ENCODE measurements at regions not wholly inside any gene's neighbourhood (a gene's known extent, or its start where the extent isn't known, plus 50 kb on each side); places are given as distances from the start of the nearest gene placed in this dataset.
"Not testable (repeated sequence)": the region's sequence is repeated elsewhere in the genome, so short reads cannot be mapped to it uniquely, and the experiment has no call there.

- Mint-ChIP-seq H3K27ac (no peak overlapping the region), H3K36me3 (ENCODE audit: low read depth) (no peaks in the 10 kb centered on the region), H3K4me3 (no peak overlapping the region), H3K4me1 (ENCODE audit: low read depth) (peaks cover 13% of the 10 kb centered on the region), H3K27me3 (peaks cover 2% of the 10 kb centered on the region), H3K9me3 (peaks cover 11% of the 10 kb centered on the region)
- intact Hi-C loops (cut with micrococcal nuclease) = no loop called here
Observed at GRCh38 chr4:151530783-151531182, 121.8 kb downstream of the FHIP1A start.

- H3K4me1 Mint-ChIP-seq (ENCODE audit: low read depth) = peaks cover 13% of the 10 kb centered on the region
- peaks cover 5% of the 10 kb centered on the region for H3K9me3 Mint-ChIP-seq
- peaks cover 2% of the 10 kb centered on the region for H3K27me3 Mint-ChIP-seq
- H3K27ac Mint-ChIP-seq = no peak overlapping the region
- intact Hi-C loops (cut with micrococcal nuclease) = no loop called here
- H3K4me3 Mint-ChIP-seq = no peak overlapping the region
- no peaks in the 10 kb centered on the region for H3K36me3 Mint-ChIP-seq (ENCODE audit: low read depth)
Observed at GRCh38 chr4:151532001-151532708, 123.2 kb downstream of the FHIP1A start.

- intact Hi-C loops (cut with micrococcal nuclease) = no loop called here
- peaks cover 13% of the 10 kb centered on the region for H3K4me1 Mint-ChIP-seq (ENCODE audit: low read depth)
- H3K36me3 Mint-ChIP-seq (ENCODE audit: low read depth) = no peaks in the 10 kb centered on the region
- H3K4me3 Mint-ChIP-seq = no peak overlapping the region
- H3K9me3 Mint-ChIP-seq = no peaks in the 10 kb centered on the region
- H3K27ac Mint-ChIP-seq = no peak overlapping the region
- H3K27me3 Mint-ChIP-seq = no peaks in the 10 kb centered on the region
Observed at GRCh38 chr4:151534195-151534594, 125.2 kb downstream of the FHIP1A start.

- intact Hi-C loops (cut with micrococcal nuclease) = no loop called here
- no peaks in the 10 kb centered on the region for H3K27me3 Mint-ChIP-seq
- H3K36me3 Mint-ChIP-seq (ENCODE audit: low read depth) = no peaks in the 10 kb centered on the region
- H3K4me3 Mint-ChIP-seq = no peak overlapping the region
- H3K27ac Mint-ChIP-seq = no peak overlapping the region
- H3K9me3 Mint-ChIP-seq = no peaks in the 10 kb centered on the region
- H3K4me1 Mint-ChIP-seq (ENCODE audit: low read depth) = peaks cover 13% of the 10 kb centered on the region
Observed at GRCh38 chr4:151535366-151535765, 126.4 kb downstream of the FHIP1A start.

- no peak overlapping the region for H3K27ac Mint-ChIP-seq
- H3K36me3 Mint-ChIP-seq (ENCODE audit: low read depth) = no peaks in the 10 kb centered on the region
Observed at GRCh38 chr4:151537687-151538086, 128.7 kb downstream of the FHIP1A start.

GRCh38 chr4:151538963-151539362, 130.0 kb downstream of the FHIP1A start:
- H3K4me1 Mint-ChIP-seq (ENCODE audit: low read depth) = no peaks in the 10 kb centered on the region
- peaks cover 2% of the 10 kb centered on the region for H3K27me3 Mint-ChIP-seq
- H3K36me3 Mint-ChIP-seq (ENCODE audit: low read depth) = no peaks in the 10 kb centered on the region
- no peaks in the 10 kb centered on the region for H3K9me3 Mint-ChIP-seq
- no peak overlapping the region for H3K4me3 Mint-ChIP-seq
- no peak overlapping the region for H3K27ac Mint-ChIP-seq
- intact Hi-C loops (cut with micrococcal nuclease) = no loop called here

More at GRCh38 chr4:151537687-151538086, 128.7 kb downstream of the FHIP1A start:
- intact Hi-C loops (cut with micrococcal nuclease) = no loop called here
- no peaks in the 10 kb centered on the region for H3K9me3 Mint-ChIP-seq
- H3K4me1 Mint-ChIP-seq (ENCODE audit: low read depth) = peaks cover under 1% of the 10 kb centered on the region
- no peak overlapping the region for H3K4me3 Mint-ChIP-seq
- H3K27me3 Mint-ChIP-seq = peaks cover 2% of the 10 kb centered on the region

GRCh38 chr4:151540728-151541388, 131.9 kb downstream of the FHIP1A start:
- Mint-ChIP-seq H3K36me3 (ENCODE audit: low read depth) (no peaks in the 10 kb centered on the region), H3K4me1 (ENCODE audit: low read depth) (no peaks in the 10 kb centered on the region), H3K27ac (no peak overlapping the region), H3K27me3 (peaks cover 4% of the 10 kb centered on the region), H3K9me3 (no peaks in the 10 kb centered on the region), H3K4me3 (no peak overlapping the region)
- intact Hi-C loops (cut with micrococcal nuclease) = no loop called here

- H3K27me3 Mint-ChIP-seq = peaks cover 4% of the 10 kb centered on the region
- H3K9me3 Mint-ChIP-seq = peaks cover 1% of the 10 kb centered on the region
- intact Hi-C loops (cut with micrococcal nuclease) = no loop called here
- no peaks in the 10 kb centered on the region for H3K4me1 Mint-ChIP-seq (ENCODE audit: low read depth)
- no peak overlapping the region for H3K4me3 Mint-ChIP-seq
- H3K36me3 Mint-ChIP-seq (ENCODE audit: low read depth) = no peaks in the 10 kb centered on the region
- no peak overlapping the region for H3K27ac Mint-ChIP-seq
Observed at GRCh38 chr4:151541389-151542071, 132.6 kb downstream of the FHIP1A start.

- H3K27ac Mint-ChIP-seq = no peak overlapping the region
- intact Hi-C loops (cut with micrococcal nuclease) = no loop called here
- H3K27me3 Mint-ChIP-seq = peaks cover 2% of the 10 kb centered on the region
- H3K9me3 Mint-ChIP-seq = peaks cover 32% of the 10 kb centered on the region
- no peaks in the 10 kb centered on the region for H3K4me1 Mint-ChIP-seq (ENCODE audit: low read depth)
- H3K4me3 Mint-ChIP-seq = no peak overlapping the region
- no peaks in the 10 kb centered on the region for H3K36me3 Mint-ChIP-seq (ENCODE audit: low read depth)
Observed at GRCh38 chr4:151548708-151549107, 139.7 kb downstream of the FHIP1A start.

GRCh38 chr4:151549378-151549777, 140.4 kb downstream of the FHIP1A start:
- H3K27ac Mint-ChIP-seq; H3K36me3 Mint-ChIP-seq (ENCODE audit: low read depth); H3K4me1 Mint-ChIP-seq (ENCODE audit: low read depth); H3K4me3 Mint-ChIP-seq; intact Hi-C loops (cut with micrococcal nuclease); H3K27me3 Mint-ChIP-seq: not testable (repeated sequence)
- peaks cover 32% of the 10 kb centered on the region for H3K9me3 Mint-ChIP-seq

GRCh38 chr4:151553874-151554273, 144.9 kb downstream of the FHIP1A start:
- intact Hi-C loops (cut with micrococcal nuclease) = no loop called here
- Mint-ChIP-seq H3K27ac (no peak overlapping the region), H3K4me1 (ENCODE audit: low read depth) (no peaks in the 10 kb centered on the region), H3K9me3 (peaks cover 7% of the 10 kb centered on the region), H3K36me3 (ENCODE audit: low read depth) (no peaks in the 10 kb centered on the region), H3K4me3 (no peak overlapping the region), H3K27me3 (peaks cover 5% of the 10 kb centered on the region)

GRCh38 chr4:151555151-151555945, 146.4 kb downstream of the FHIP1A start:
- H3K36me3 Mint-ChIP-seq (ENCODE audit: low read depth) = no peaks in the 10 kb centered on the region
- intact Hi-C loops (cut with micrococcal nuclease) = no loop called here
- H3K27me3 Mint-ChIP-seq = peaks cover 5% of the 10 kb centered on the region
- H3K4me3 Mint-ChIP-seq = no peak overlapping the region
- no peaks in the 10 kb centered on the region for H3K9me3 Mint-ChIP-seq
- H3K27ac Mint-ChIP-seq = no peak overlapping the region
- H3K4me1 Mint-ChIP-seq (ENCODE audit: low read depth) = no peaks in the 10 kb centered on the region

- peaks cover 9% of the 10 kb centered on the region for H3K27me3 Mint-ChIP-seq
- H3K4me1 Mint-ChIP-seq (ENCODE audit: low read depth) = no peaks in the 10 kb centered on the region
- H3K9me3 Mint-ChIP-seq = no peaks in the 10 kb centered on the region
- intact Hi-C loops (cut with micrococcal nuclease) = no loop called here
- no peak overlapping the region for H3K27ac Mint-ChIP-seq
- no peaks in the 10 kb centered on the region for H3K36me3 Mint-ChIP-seq (ENCODE audit: low read depth)
- no peak overlapping the region for H3K4me3 Mint-ChIP-seq
Observed at GRCh38 chr4:151558496-151559113, 149.6 kb downstream of the FHIP1A start.
